HuH-7 (cell line): ENCODE measurements at regions not wholly inside any gene's neighbourhood (a gene's known extent, or its start where the extent isn't known, plus 50 kb on each side); places are given as distances from the start of the nearest gene placed in this dataset.

Source experiments
- DNase-seq: peaks from one replicate; pipeline ENCODE4 v3.0.0; 2011; ENCODE audit warnings: low spot score

GRCh38 chr9:90309809-90310520 is 332.7 kb downstream of the DIRAS2 start:
- no peak for DNase-seq

- DNase-seq, result no peak
These were observed 332.1 kb downstream of the DIRAS2 start for GRCh38 chr9:90310521-90310876.

GRCh38 chr9:90311811-90312210 is 330.8 kb downstream of the DIRAS2 start:
- no peak for DNase-seq

- no peak for DNase-seq
These were observed 320.3 kb downstream of the DIRAS2 start for GRCh38 chr9:90322296-90322695.

DNA sequence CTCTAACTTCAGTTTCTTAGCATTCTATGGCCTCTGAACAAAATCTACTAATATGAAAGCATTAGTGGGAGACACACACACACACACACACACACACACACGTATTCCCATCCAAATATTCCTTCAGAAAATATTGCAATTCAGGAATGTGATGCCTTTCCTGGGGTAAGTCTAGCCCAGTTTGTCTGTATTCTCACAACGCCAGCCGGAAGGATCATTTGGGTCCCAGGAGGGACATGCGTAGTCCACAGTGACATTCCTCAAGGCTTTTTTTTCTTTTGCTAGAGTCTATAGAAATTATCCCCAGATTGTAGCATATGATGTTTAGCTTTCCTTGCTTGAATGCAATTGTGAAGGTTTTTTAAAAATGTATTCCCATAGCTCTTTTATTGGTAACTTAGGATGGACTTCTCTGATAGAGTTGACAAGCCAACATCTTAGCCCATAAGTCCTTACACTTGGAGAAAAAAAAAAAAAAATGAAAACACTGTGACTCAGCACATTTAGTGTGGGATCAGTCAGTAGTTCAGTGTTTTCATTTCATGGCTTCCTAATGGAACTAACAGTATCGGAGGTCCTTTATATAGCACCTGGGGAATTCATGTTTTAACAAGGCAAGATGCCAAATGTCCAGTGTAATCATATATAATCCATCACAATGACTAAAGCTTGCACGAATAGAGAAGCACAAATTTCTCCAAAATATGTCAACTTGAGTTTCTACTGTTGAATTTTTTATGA is 316.5 kb downstream of the DIRAS2 start:
- DNase-seq, result no peak

GRCh38 chr9:90330231-90330630 is 312.4 kb downstream of the DIRAS2 start:
- DNase-seq, result no peak

DNA sequence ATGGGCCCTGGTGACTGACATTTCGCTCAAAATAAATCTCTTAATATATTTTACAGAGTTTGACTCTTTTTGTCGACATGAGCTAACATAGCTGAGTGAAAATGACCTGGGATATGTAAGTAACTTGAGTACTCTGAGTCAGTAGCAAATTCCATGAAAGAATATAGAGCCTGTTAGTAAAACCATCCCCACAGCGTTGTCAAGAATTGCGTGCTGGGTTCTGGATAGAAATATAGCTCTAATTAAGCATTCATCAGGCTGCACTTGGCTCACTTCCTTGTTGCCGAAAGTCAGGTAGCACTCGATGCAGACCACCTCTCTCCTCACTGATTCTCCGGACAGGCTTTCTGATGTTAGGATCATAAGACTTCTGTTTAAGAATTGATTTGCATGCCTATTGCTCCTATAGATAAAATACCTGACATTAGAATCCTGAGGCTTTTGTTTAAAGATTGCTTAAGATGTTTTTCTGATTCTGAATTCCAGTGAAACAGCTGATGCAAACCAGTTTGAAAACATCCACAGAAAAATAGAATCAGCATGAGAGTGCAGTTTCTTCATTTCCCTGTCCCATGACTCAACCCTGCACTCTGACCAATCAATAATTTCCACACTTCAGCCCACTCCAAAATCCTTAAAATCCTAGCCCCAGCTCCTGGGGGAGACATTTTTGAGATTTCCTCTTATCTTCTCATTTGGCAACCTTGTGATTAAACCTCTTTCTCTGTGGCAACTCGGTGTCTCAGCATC is 310.6 kb downstream of the DIRAS2 start:
- DNase-seq, result no peak

DNA sequence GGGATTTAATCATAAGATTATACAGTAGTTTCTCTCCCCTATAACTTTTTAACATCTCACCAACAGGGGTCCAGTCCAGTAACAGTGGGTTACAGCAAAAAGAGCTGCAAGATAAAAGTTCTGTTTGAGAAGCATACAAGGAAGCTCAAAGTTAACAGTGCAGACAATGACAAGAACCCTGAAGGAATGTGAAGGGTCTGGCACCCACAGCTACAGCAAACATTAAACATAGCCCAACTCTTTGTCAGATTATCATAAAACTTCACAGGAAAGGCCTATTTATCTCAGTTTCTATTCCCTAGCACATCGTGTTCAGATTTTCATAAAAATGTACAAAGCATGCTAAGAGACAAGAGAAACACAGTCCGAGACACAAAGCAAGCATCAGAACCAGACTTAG is 309.4 kb downstream of the DIRAS2 start:
- DNase-seq, result no peak

GRCh38 chr9:90340421-90340820 is 302.2 kb downstream of the DIRAS2 start:
- DNase-seq, result no peak

GRCh38 chr9:90342607-90343006 is 300.0 kb downstream of the DIRAS2 start:
- DNase-seq, result no peak

GRCh38 chr9:90343366-90343765 is 299.3 kb downstream of the DIRAS2 start:
- DNase-seq, result no peak

- no peak for DNase-seq
These were observed 298.6 kb downstream of the DIRAS2 start for GRCh38 chr9:90343991-90344390.

GRCh38 chr9:90365666-90366065 is 277.0 kb downstream of the DIRAS2 start:
- no peak for DNase-seq

GRCh38 chr9:90368241-90368640 is 274.4 kb downstream of the DIRAS2 start:
- no peak for DNase-seq

DNA sequence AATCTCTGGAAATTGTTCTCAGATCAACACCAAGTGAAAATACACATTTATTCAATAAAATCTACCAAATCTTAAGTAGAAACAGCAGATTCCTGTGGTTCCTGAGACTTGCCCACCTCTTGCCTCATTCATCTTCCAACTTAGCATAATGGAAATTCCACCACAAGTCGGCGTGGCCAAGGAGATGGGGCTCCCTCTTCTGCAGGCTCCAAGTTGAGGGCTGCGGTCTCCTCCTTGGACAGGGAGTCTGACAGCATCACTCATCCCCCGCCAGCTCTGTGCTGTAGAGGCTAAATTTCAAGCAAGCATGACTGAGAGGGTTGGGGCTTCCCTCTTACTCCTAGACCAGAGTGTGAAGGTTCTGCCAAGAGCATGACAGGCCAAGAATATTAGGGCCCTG is 273.7 kb downstream of the DIRAS2 start:
- no peak for DNase-seq

DNA sequence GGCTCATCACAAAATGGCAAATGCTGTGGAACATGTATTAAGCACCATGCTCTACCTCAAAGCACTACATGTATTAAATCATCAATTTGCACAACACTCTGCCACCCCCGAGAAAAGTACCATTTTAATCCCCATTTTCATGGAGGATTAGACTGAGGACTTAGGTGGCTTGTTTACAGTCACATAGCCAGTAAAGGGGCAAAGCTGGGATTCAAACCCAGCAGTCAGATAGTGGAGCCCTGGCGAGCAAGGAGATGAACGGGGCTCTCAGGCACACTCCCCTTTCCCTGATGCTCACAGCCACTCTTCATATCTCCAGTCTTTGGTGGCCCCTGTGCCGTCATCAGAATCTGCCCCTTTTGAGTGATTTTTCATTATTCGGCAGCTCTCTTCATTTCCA is 262.9 kb downstream of the DIRAS2 start:
- DNase-seq, result no peak

- DNase-seq, result no peak
These were observed 257.5 kb downstream of the DIRAS2 start for GRCh38 chr9:90385146-90385545.

GRCh38 chr9:90393365-90394152 is 249.1 kb downstream of the DIRAS2 start:
- no peak for DNase-seq

GRCh38 chr9:90394871-90395270 is 247.8 kb downstream of the DIRAS2 start:
- no peak for DNase-seq

- DNase-seq, result no peak
These were observed 242.5 kb downstream of the DIRAS2 start for GRCh38 chr9:90400091-90400490.

- no peak for DNase-seq
These were observed 234.0 kb downstream of the DIRAS2 start for GRCh38 chr9:90408659-90409058.

- DNase-seq, result no peak
These were observed 223.3 kb downstream of the DIRAS2 start for GRCh38 chr9:90419221-90419851.
